ENCODE measurements at regions not wholly inside any gene's neighbourhood (a gene's known extent, or its start where the extent isn't known, plus 50 kb on each side); places are given as distances from the start of the nearest gene placed in this dataset.

DNA sequence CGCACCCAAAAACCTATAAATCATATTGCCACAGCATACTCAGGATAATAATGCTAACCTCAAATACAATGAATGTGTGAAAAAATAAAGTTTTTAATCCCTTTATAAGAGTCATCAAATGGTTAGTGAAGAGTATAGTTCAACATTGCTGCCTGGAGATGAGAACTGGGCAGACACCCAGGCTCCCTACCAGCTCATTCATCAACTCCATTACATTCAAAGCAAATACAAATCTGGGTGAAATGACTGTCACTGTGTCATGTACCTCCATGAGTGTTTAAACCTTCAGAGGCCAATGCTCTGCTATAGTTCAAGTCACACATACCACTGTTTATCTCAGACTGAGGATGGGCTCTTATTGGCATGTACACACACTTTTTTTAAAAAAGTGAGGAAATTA, 167.2 kb upstream of the KCNMB2 start:
- TF ChIP-seq, protein P1, sequence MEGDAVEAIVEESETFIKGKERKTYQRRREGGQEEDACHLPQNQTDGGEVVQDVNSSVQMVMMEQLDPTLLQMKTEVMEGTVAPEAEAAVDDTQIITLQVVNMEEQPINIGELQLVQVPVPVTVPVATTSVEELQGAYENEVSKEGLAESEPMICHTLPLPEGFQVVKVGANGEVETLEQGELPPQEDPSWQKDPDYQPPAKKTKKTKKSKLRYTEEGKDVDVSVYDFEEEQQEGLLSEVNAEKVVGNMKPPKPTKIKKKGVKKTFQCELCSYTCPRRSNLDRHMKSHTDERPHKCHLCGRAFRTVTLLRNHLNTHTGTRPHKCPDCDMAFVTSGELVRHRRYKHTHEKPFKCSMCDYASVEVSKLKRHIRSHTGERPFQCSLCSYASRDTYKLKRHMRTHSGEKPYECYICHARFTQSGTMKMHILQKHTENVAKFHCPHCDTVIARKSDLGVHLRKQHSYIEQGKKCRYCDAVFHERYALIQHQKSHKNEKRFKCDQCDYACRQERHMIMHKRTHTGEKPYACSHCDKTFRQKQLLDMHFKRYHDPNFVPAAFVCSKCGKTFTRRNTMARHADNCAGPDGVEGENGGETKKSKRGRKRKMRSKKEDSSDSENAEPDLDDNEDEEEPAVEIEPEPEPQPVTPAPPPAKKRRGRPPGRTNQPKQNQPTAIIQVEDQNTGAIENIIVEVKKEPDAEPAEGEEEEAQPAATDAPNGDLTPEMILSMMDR (IDR thresholded peaks at IDR 0.05; ENCODE audit: low read depth, low read length, poor library complexity, severe bottlenecking): no peak
- TF ChIP-seq EZH2phosphoT487 (IDR thresholded peaks at IDR 0.05; ENCODE audit: borderline replicate concordance, low read length): no peak
